ENCODE measurements at regions not wholly inside any gene's neighbourhood (a gene's known extent, or its start where the extent isn't known, plus 50 kb on each side); places are given as distances from the start of the nearest gene placed in this dataset.

GRCh38 chr11:95717314-95717713, 72.3 kb downstream of the FAM76B start:
- TF ChIP-seq CTCF (IDR thresholded peaks at IDR 0.05; ENCODE audit: low read depth, low read length), result no peak
- no peak for DNase-seq (ENCODE audit: low read depth, low spot score)
- in situ Hi-C loops (cut with HindIII; ENCODE audit: low sequenced_read_pairs), result loop anchor here (10.0 kb wide), 1 partner anchor 653 kb away; the partner anchor contains the start of gene SRSF8
- H3K4me3 ChIP-seq (ENCODE audit: low read depth, low read length), result no peak overlapping the region

GRCh38 chr11:95716266-95716665, 73.3 kb downstream of the FAM76B start:
- no peak overlapping the region for H3K4me3 ChIP-seq (ENCODE audit: low read depth, low read length)
- peak; percentile 52 for DNase-seq (ENCODE audit: low read depth, low spot score)
- no peak for TF ChIP-seq CTCF (IDR thresholded peaks at IDR 0.05; ENCODE audit: low read depth, low read length)
- in situ Hi-C loops (cut with HindIII; ENCODE audit: low sequenced_read_pairs), result loop anchor here (10.0 kb wide), 1 partner anchor 651 kb away; the partner anchor contains the start of gene SRSF8

- TF ChIP-seq CTCF (IDR thresholded peaks at IDR 0.05; ENCODE audit: low read depth, low read length), result no peak
- peak; percentile 66 for DNase-seq (ENCODE audit: low read depth, low spot score)
- H3K4me3 ChIP-seq (ENCODE audit: low read depth, low read length), result no peak overlapping the region
- in situ Hi-C loops (cut with HindIII; ENCODE audit: low sequenced_read_pairs), result loop anchor here (10.0 kb wide), 1 partner anchor 651 kb away; the partner anchor contains the start of gene SRSF8
Observed at GRCh38 chr11:95715777-95716241, 73.8 kb downstream of the FAM76B start.

GRCh38 chr11:95714843-95715776, 74.5 kb downstream of the FAM76B start:
- no peak for TF ChIP-seq CTCF (IDR thresholded peaks at IDR 0.05; ENCODE audit: low read depth, low read length)
- no peak overlapping the region for H3K4me3 ChIP-seq (ENCODE audit: low read depth, low read length)
- no peak for DNase-seq (ENCODE audit: low read depth, low spot score)
- in situ Hi-C loops (cut with HindIII; ENCODE audit: low sequenced_read_pairs), result loop anchor here (10.0 kb wide), 1 partner anchor 650 kb away; the partner anchor contains the start of gene SRSF8

GRCh38 chr11:95713428-95713827, 76.2 kb downstream of the FAM76B start:
- TF ChIP-seq CTCF (IDR thresholded peaks at IDR 0.05; ENCODE audit: low read depth, low read length), result no peak
- in situ Hi-C loops (cut with HindIII; ENCODE audit: low sequenced_read_pairs), result loop anchor here (10.0 kb wide), 1 partner anchor 649 kb away; the partner anchor contains the start of gene SRSF8

GRCh38 chr11:95711945-95712221, 77.7 kb downstream of the FAM76B start:
- no peak overlapping the region for H3K4me3 ChIP-seq (ENCODE audit: low read depth, low read length)
- no peak for DNase-seq (ENCODE audit: low read depth, low spot score)
- in situ Hi-C loops (cut with HindIII; ENCODE audit: low sequenced_read_pairs), result loop anchor here (10.0 kb wide), 1 partner anchor 647 kb away; the partner anchor contains the start of gene SRSF8
- TF ChIP-seq CTCF (IDR thresholded peaks at IDR 0.05; ENCODE audit: low read depth, low read length), result no peak

More at GRCh38 chr11:95713428-95713827, 76.2 kb downstream of the FAM76B start:
- no peak overlapping the region for H3K4me3 ChIP-seq (ENCODE audit: low read depth, low read length)
- no peak for DNase-seq (ENCODE audit: low read depth, low spot score)
